ENCODE measurements at regions not wholly inside any gene's neighbourhood (a gene's known extent, or its start where the extent isn't known, plus 50 kb on each side); places are given as distances from the start of the nearest gene placed in this dataset.

DNA sequence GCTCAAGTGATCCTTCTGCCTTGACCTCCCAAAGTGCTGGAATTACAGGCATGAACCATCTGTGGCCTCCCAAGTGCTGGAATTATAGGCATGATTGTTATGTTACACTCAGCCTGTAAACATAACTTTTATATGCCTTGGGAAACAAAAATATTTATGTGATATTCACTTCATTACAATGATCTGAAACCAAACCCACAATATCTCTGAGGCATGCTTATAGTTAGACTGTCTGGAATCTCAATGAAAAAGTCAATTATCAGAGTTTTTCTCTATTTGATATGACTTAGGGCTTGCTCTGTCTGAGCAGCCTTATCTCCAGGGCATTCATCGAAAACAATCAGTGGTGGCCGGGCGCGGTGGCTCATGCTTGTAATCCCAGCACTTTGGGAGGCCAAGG lies 195.3 kb upstream of the MYO3A start:
- Histone ChIP-seq H3K36me3 (ENCODE audit: control insufficient read depth, insufficient read depth, low read length) (no peaks in the 10 kb centered on the region), H3K27me3 (ENCODE audit: control insufficient read depth, insufficient read depth, low read length) (no peaks in the 10 kb centered on the region), H3K4me3 (ENCODE audit: low read depth, low read length) (no peak overlapping the region)
- TF ChIP-seq, protein P1, sequence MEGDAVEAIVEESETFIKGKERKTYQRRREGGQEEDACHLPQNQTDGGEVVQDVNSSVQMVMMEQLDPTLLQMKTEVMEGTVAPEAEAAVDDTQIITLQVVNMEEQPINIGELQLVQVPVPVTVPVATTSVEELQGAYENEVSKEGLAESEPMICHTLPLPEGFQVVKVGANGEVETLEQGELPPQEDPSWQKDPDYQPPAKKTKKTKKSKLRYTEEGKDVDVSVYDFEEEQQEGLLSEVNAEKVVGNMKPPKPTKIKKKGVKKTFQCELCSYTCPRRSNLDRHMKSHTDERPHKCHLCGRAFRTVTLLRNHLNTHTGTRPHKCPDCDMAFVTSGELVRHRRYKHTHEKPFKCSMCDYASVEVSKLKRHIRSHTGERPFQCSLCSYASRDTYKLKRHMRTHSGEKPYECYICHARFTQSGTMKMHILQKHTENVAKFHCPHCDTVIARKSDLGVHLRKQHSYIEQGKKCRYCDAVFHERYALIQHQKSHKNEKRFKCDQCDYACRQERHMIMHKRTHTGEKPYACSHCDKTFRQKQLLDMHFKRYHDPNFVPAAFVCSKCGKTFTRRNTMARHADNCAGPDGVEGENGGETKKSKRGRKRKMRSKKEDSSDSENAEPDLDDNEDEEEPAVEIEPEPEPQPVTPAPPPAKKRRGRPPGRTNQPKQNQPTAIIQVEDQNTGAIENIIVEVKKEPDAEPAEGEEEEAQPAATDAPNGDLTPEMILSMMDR (IDR thresholded peaks at IDR 0.05; ENCODE audit: insufficient read depth, low read depth, low read length): no peak
- DNase-seq (ENCODE audit: low read depth): no peak
- ChIA-PET CTCF (no interaction called here), POLR2A (no interaction called here)

DNA sequence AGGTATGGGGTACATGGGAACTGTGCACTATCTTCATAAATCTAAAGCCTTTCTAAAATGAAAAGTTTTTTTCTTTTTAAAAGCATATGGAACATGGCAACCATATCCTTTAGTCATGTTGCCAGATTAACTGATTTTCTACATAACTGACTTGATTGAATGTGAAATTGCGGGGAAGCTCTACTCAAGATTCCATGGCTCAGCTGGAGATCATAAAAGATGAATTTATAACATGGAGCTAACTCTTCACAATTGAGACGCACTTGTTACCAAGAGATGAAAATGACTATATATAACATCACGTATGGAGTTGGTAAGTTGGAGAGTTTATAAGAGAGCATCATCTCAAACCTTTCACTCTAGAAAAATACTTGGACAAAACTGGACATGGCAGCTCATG lies 190.2 kb upstream of the MYO3A start:
- CTCF ChIA-PET: interaction anchor here (0.7 kb wide), 1 partner anchor 42 kb away, joined by 3 read pairs; no protein-coding TSS in a partner anchor
- H3K36me3 ChIP-seq (ENCODE audit: control insufficient read depth, insufficient read depth, low read length): no peaks in the 10 kb centered on the region
- no peak overlapping the region for H3K4me3 ChIP-seq (ENCODE audit: low read depth, low read length)
- no peak for DNase-seq (ENCODE audit: low read depth)
- no peaks in the 10 kb centered on the region for H3K27me3 ChIP-seq (ENCODE audit: control insufficient read depth, insufficient read depth, low read length)
- POLR2A ChIA-PET: no interaction called here
- TF ChIP-seq, protein P1 (IDR thresholded peaks at IDR 0.05; ENCODE audit: insufficient read depth, low read depth, low read length): no peak

DNA sequence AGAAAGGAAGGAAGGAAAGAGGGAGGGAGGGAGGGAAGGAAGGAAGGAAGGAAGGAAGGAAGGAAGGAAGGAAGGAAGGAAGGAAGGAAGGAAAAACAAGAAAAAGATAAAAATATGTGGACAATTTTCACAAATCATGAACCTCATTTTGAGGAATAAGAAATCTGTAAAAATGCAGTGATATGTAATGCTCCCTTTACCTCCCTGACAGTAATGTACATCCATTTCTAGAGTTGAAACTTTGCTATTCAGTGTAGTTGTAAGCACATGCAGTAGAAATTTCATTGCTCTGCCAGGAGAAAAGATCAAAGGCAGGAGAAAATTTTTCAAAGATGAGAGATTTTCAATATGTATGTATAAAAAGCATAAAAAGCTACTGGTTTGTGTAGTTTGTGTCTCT lies 189.5 kb upstream of the MYO3A start:
- no peaks in the 10 kb centered on the region for H3K27me3 ChIP-seq (ENCODE audit: control insufficient read depth, insufficient read depth, low read length)
- TF ChIP-seq, protein P1 (IDR thresholded peaks at IDR 0.05; ENCODE audit: insufficient read depth, low read depth, low read length): no peak
- POLR2A ChIA-PET: no interaction called here
- H3K36me3 ChIP-seq (ENCODE audit: control insufficient read depth, insufficient read depth, low read length): no peaks in the 10 kb centered on the region
- no peak overlapping the region for H3K4me3 ChIP-seq (ENCODE audit: low read depth, low read length)
- DNase-seq (ENCODE audit: low read depth): no peak
- CTCF ChIA-PET: no interaction called here

DNA sequence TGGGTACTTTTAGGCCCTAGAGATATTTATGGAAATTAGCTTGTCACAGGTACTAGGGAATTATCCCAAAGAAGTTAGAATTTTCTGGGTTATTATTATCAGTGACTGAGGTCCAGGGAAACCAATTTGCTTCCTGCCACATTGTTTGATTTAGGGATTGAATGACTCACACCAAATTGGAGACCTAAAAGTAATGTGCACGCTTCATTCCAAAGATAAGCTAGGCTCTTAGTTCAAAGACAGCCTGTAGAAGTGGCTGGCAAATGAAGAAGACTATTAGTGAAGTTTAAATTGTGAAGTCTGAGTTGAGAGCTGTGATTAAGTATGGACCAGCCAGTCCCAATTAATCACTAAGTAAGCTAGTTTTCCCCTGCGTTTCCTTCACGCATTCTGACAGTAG lies 188.1 kb upstream of the MYO3A start:
- H3K36me3 ChIP-seq (ENCODE audit: control insufficient read depth, insufficient read depth, low read length): no peaks in the 10 kb centered on the region
- DNase-seq (ENCODE audit: low read depth): no peak
- H3K27me3 ChIP-seq (ENCODE audit: control insufficient read depth, insufficient read depth, low read length): no peaks in the 10 kb centered on the region
- TF ChIP-seq, protein P1 (IDR thresholded peaks at IDR 0.05; ENCODE audit: insufficient read depth, low read depth, low read length): no peak
- H3K4me3 ChIP-seq (ENCODE audit: low read depth, low read length): no peak overlapping the region
- CTCF ChIA-PET: no interaction called here
- POLR2A ChIA-PET: no interaction called here

DNA sequence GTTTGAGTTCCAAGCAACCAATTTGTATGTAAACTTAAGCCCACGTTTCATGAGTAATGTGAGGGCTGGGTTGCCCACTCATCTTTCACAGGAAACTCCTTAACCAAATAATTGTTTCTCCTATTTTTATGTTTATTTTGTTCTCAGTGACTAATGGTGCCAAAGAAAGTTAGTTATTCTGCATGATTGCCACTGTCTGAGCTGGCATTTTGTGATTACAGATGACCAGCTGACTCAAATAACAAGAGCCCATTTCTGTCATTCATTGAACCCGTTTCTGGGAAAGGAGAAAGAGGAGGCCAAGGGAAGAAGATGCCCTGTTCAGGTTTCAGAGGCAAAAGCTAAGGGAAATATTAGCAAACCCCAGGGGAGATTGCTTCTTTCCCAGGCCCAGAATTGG lies 186.9 kb upstream of the MYO3A start:
- Histone ChIP-seq H3K4me3 (ENCODE audit: low read depth, low read length) (no peak overlapping the region), H3K36me3 (ENCODE audit: control insufficient read depth, insufficient read depth, low read length) (no peaks in the 10 kb centered on the region), H3K27me3 (ENCODE audit: control insufficient read depth, insufficient read depth, low read length) (no peaks in the 10 kb centered on the region)
- ChIA-PET CTCF (no interaction called here), POLR2A (no interaction called here)
- TF ChIP-seq, protein P1 (IDR thresholded peaks at IDR 0.05; ENCODE audit: insufficient read depth, low read depth, low read length): no peak
- no peak for DNase-seq (ENCODE audit: low read depth)

Measured in BJ (cell line).